Liver (tissue), 3 donors: ENCODE measurements at regions not wholly inside any gene's neighbourhood (a gene's known extent, or its start where the extent isn't known, plus 50 kb on each side); places are given as distances from the start of the nearest gene placed in this dataset.

Source experiments
- ATF3 ChIP-seq: IDR thresholded peaks from 2 replicates; pipeline ENCODE4 v1.6.1; 2016; ENCODE audit warnings: antibody characterized with exemption
- CTCF ChIP-seq: fragments of 150-350 bp; IDR thresholded peaks from 2 replicates; pipeline ENCODE4 v1.5.1; 2017; ENCODE audit warnings: improper control_type of control experiment, low read depth, low read length; ENCODE audit not compliant: missing input control
- FOXA1 ChIP-seq: IDR thresholded peaks from 2 replicates; pipeline ENCODE4 v1.6.1; 2016; ENCODE audit warnings: antibody characterized with exemption
- HNF4A ChIP-seq, 2 donors: conservative IDR thresholded peaks; 2 replicates each; pipeline ENCODE4 v1.6.1; 2016; ENCODE audit warnings: antibody characterized with exemption in 2 of 2, mild to moderate bottlenecking in 2 of 2
- JUND ChIP-seq, 2 donors: IDR thresholded peaks; 2 replicates each; pipeline ENCODE4 v1.6.1; 2016; ENCODE audit warnings: antibody characterized with exemption in 2 of 2
- MAX ChIP-seq: IDR thresholded peaks from 2 replicates; pipeline ENCODE4 v1.6.1; 2016; ENCODE audit warnings: antibody characterized with exemption
- NR2F2 ChIP-seq: IDR thresholded peaks from 2 replicates; pipeline ENCODE4 v1.6.1; 2016; ENCODE audit warnings: antibody characterized with exemption
- RAD21 ChIP-seq, 2 donors: IDR thresholded peaks; 2 replicates each; pipeline ENCODE4 v1.6.1; 2016; ENCODE audit warnings: antibody characterized with exemption in 2 of 2, mild to moderate bottlenecking in 2 of 2
- REST ChIP-seq: IDR thresholded peaks from 2 replicates; pipeline ENCODE4 v1.6.1; 2016; ENCODE audit warnings: antibody characterized with exemption, mild to moderate bottlenecking
- RXRA ChIP-seq, 2 donors: IDR thresholded peaks; 2 replicates each; pipeline ENCODE4 v1.6.1; 2017 to 2018; ENCODE audit warnings: antibody characterized with exemption in 2 of 2, mild to moderate bottlenecking in 1 of 2
- SP1 ChIP-seq: IDR thresholded peaks from 2 replicates; pipeline ENCODE4 v1.6.1; 2018; ENCODE audit warnings: antibody characterized with exemption, mild to moderate bottlenecking
- TAF1 ChIP-seq: conservative IDR thresholded peaks from 2 replicates; pipeline ENCODE4 v1.6.1; 2016; ENCODE audit warnings: antibody characterized with exemption, mild to moderate bottlenecking
- YY1 ChIP-seq: IDR thresholded peaks from 2 replicates; pipeline ENCODE4 v1.6.1; 2016; ENCODE audit warnings: antibody characterized with exemption, mild to moderate bottlenecking
- ZBTB33 ChIP-seq: IDR thresholded peaks from 2 replicates; pipeline ENCODE4 v1.6.1; 2016; ENCODE audit warnings: antibody characterized with exemption
- donor health status: healthy.
- donor health status: healthy.

GRCh38 chr7:3235322-3235721 lies 65.7 kb upstream of the SDK1 start:
- TF ChIP-seq RXRA (IDR thresholded peaks at IDR 0.05) (no peak), CTCF (no peak), NR2F2 (no peak), YY1 (no peak), JUND (IDR thresholded peaks at IDR 0.05) (no peak), ZBTB33 (no peak), TAF1 (no peak), RAD21 (IDR thresholded peaks at IDR 0.05) (no peak), SP1 (no peak), FOXA1 (no peak), REST (no peak), ATF3 (no peak), MAX (no peak), HNF4A (conservative IDR thresholded peaks at IDR 0.05) (no peak)
